ENCODE measurements at regions not wholly inside any gene's neighbourhood (a gene's known extent, or its start where the extent isn't known, plus 50 kb on each side); places are given as distances from the start of the nearest gene placed in this dataset.

- TF ChIP-seq POLR2A (IDR thresholded peaks at IDR 0.05) (no peak), CTCF (IDR thresholded peaks at IDR 0.05) (no peak)
These were observed 182.9 kb upstream of the TACR3 start for GRCh38 chr4:103902730-103903129.
